COLO668 (cell line): ENCODE measurements at regions not wholly inside any gene's neighbourhood (a gene's known extent, or its start where the extent isn't known, plus 50 kb on each side); places are given as distances from the start of the nearest gene placed in this dataset.
"Not testable (repeated sequence)": the region's sequence is repeated elsewhere in the genome, so short reads cannot be mapped to it uniquely, and the experiment has no call there.

Experiments used
- DNase-seq: peaks from one replicate; lab custom pipeline; 2025; ENCODE audit not compliant: unreplicated experiment; lab: John Stamatoyannopoulos, UW

GRCh38 chr10:53223851-53224250 lies 451.3 kb upstream of the MBL2 start:
- no peak for DNase-seq

GRCh38 chr10:53222806-53223205 lies 450.2 kb upstream of the MBL2 start:
- DNase-seq, result no peak

GRCh38 chr10:53209944-53210611 lies 437.5 kb upstream of the MBL2 start:
- no peak for DNase-seq

GRCh38 chr10:53183733-53184132 lies 411.1 kb upstream of the MBL2 start:
- no peak for DNase-seq

- DNase-seq, result no peak
Measured at GRCh38 chr10:53177468-53177867, 404.9 kb upstream of the MBL2 start.

GRCh38 chr10:53166325-53166724 lies 393.7 kb upstream of the MBL2 start:
- DNase-seq, result no peak

- DNase-seq, result no peak
Measured at GRCh38 chr10:53162856-53163255, 390.3 kb upstream of the MBL2 start.

- DNase-seq, result no peak
Measured at GRCh38 chr10:53161231-53161630, 388.6 kb upstream of the MBL2 start.

- not testable (repeated sequence) for DNase-seq
Measured at GRCh38 chr10:53155674-53156073, 383.1 kb upstream of the MBL2 start.

- no peak for DNase-seq
Measured at GRCh38 chr10:53153831-53154230, 381.2 kb upstream of the MBL2 start.

- DNase-seq, result no peak
Measured at GRCh38 chr10:53140506-53140905, 367.9 kb upstream of the MBL2 start.

- DNase-seq, result no peak
Measured at GRCh38 chr10:53135897-53136253, 363.3 kb upstream of the MBL2 start.

GRCh38 chr10:53135213-53135896 lies 362.8 kb upstream of the MBL2 start:
- DNase-seq, result peak; percentile 1

- no peak for DNase-seq
Measured at GRCh38 chr10:53134050-53134449, 361.5 kb upstream of the MBL2 start.

- no peak for DNase-seq
Measured at GRCh38 chr10:53130337-53130736, 357.8 kb upstream of the MBL2 start.

- no peak for DNase-seq
Measured at GRCh38 chr10:53127686-53128085, 355.1 kb upstream of the MBL2 start.

GRCh38 chr10:53123311-53123710 lies 350.7 kb upstream of the MBL2 start:
- no peak for DNase-seq

GRCh38 chr10:53122281-53122680 lies 349.7 kb upstream of the MBL2 start:
- DNase-seq, result no peak

GRCh38 chr10:53115660-53116059 lies 343.1 kb upstream of the MBL2 start:
- no peak for DNase-seq

- DNase-seq, result no peak
Measured at GRCh38 chr10:53111529-53111928, 338.9 kb upstream of the MBL2 start.

- no peak for DNase-seq
Measured at GRCh38 chr10:53109320-53109719, 336.7 kb upstream of the MBL2 start.

- DNase-seq, result peak; percentile 2
Measured at GRCh38 chr10:53108317-53108934, 335.8 kb upstream of the MBL2 start.
